Mesenchymal stem cell (in vitro differentiated cells and primary cell): ENCODE measurements at regions not wholly inside any gene's neighbourhood (a gene's known extent, or its start where the extent isn't known, plus 50 kb on each side); places are given as distances from the start of the nearest gene placed in this dataset.

Experiments used
- DNase-seq: peaks from one replicate; pipeline ENCODE4 v3.0.0-alpha.2; 2013
- H2AFZ ChIP-seq: one replicate; pipeline ENCODE4 v1.6.1; 2013; ENCODE audit warnings: low read depth, mild to moderate bottlenecking, control low read depth, inconsistent platforms, low read length, moderate library complexity
- H2AK5ac ChIP-seq: 2 replicates; pipeline ENCODE4 v1.6.1; 2013; ENCODE audit warnings: low read length, moderate library complexity, mild to moderate bottlenecking, inconsistent platforms; ENCODE audit not compliant: severe bottlenecking
- H2BK120ac ChIP-seq: one replicate; pipeline ENCODE4 v1.6.1; 2013; ENCODE audit warnings: low read depth, mild to moderate bottlenecking, inconsistent platforms, low read length, moderate library complexity
- H2BK12ac ChIP-seq, 2 experiments: one replicate each; pipeline ENCODE4 v1.6.1; 2013; ENCODE audit warnings: inconsistent platforms in 2 of 2, low read length in 2 of 2, mild to moderate bottlenecking in 2 of 2, moderate library complexity in 2 of 2, control low read depth in 1 of 2
- H2BK15ac ChIP-seq: one replicate; pipeline ENCODE4 v1.6.1; 2013; ENCODE audit warnings: mild to moderate bottlenecking, low read depth, inconsistent platforms; ENCODE audit not compliant: poor library complexity, severe bottlenecking
- H2BK5ac ChIP-seq: 2 replicates; pipeline ENCODE4 v1.6.1; 2013; ENCODE audit warnings: low read depth, mild to moderate bottlenecking, low read length, control low read depth, inconsistent platforms; ENCODE audit not compliant: poor library complexity, severe bottlenecking
- H3K14ac ChIP-seq, 2 experiments: one replicate each; pipeline ENCODE4 v1.6.1; 2013; ENCODE audit warnings: inconsistent platforms in 2 of 2, low read length in 2 of 2, control low read depth in 1 of 2, mild to moderate bottlenecking in 1 of 2, moderate library complexity in 1 of 2
- H3K18ac ChIP-seq, 2 experiments: one replicate each; pipeline ENCODE4 v1.6.1; 2013; ENCODE audit warnings: inconsistent platforms in 2 of 2, low read length in 2 of 2, control low read depth in 1 of 2, low read depth in 1 of 2, mild to moderate bottlenecking in 1 of 2
- H3K23ac ChIP-seq, 2 experiments: one replicate each; pipeline ENCODE4 v1.6.1; 2013; ENCODE audit warnings: inconsistent platforms in 2 of 2, low read length in 2 of 2, mild to moderate bottlenecking in 2 of 2, moderate library complexity in 2 of 2, control low read depth in 1 of 2
- H3K27ac ChIP-seq: 2 replicates; pipeline ENCODE4 v1.5.1; 2013; ENCODE audit warnings: mild to moderate bottlenecking, moderate library complexity, low read length, control low read depth, inconsistent platforms; ENCODE audit not compliant: poor library complexity, severe bottlenecking
- H3K27me3 ChIP-seq, 2 experiments: 2 replicates each; pipeline versions ENCODE4 v1.6.1 to v1.7.0; 2013; ENCODE audit warnings: low read length in 2 of 2, mild to moderate bottlenecking in 2 of 2, moderate library complexity in 2 of 2, control low read depth in 1 of 2, inconsistent platforms in 1 of 2; ENCODE audit not compliant: control insufficient read depth in 1 of 2, insufficient read depth in 1 of 2
- H3K36me3 ChIP-seq, 2 experiments: 2 replicates each; pipeline versions ENCODE4 v1.6.1 to v1.7.0; 2013; ENCODE audit warnings: low read length in 2 of 2, control low read depth in 1 of 2, inconsistent platforms in 1 of 2, low read depth in 1 of 2, mild to moderate bottlenecking in 1 of 2; ENCODE audit not compliant: insufficient read depth in 2 of 2, control insufficient read depth in 1 of 2
- H3K4ac ChIP-seq, 2 experiments: one replicate each; pipeline ENCODE4 v1.6.1; 2013; ENCODE audit warnings: inconsistent platforms in 2 of 2, low read length in 2 of 2, mild to moderate bottlenecking in 2 of 2, moderate library complexity in 2 of 2, control low read depth in 1 of 2, low read depth in 1 of 2
- H3K4me1 ChIP-seq: 2 replicates; pipeline ENCODE4 v1.6.1; 2013; ENCODE audit warnings: low read depth, low read length, control low read depth; ENCODE audit not compliant: control insufficient read depth, insufficient read depth
- H3K4me2 ChIP-seq: 2 replicates; pipeline ENCODE4 v1.6.1; 2013; ENCODE audit warnings: low read length, mild to moderate bottlenecking, inconsistent platforms; ENCODE audit not compliant: poor library complexity, severe bottlenecking
- H3K4me3 ChIP-seq, 2 experiments: 2 replicates each; pipeline versions ENCODE4 v1.5.1 to v1.7.0; 2013; ENCODE audit warnings: low read length in 2 of 2, mild to moderate bottlenecking in 2 of 2, control low read depth in 1 of 2, low read depth in 1 of 2; ENCODE audit not compliant: insufficient read depth in 1 of 2
- H3K79me1 ChIP-seq: replicated peaks from 2 replicates; pipeline ENCODE4 v1.6.1; 2013; ENCODE audit warnings: mild to moderate bottlenecking, control low read depth, low read length, inconsistent platforms; ENCODE audit not compliant: poor library complexity, severe bottlenecking
- H3K9ac ChIP-seq: 2 replicates; pipeline ENCODE4 v1.7.0; 2013; ENCODE audit warnings: mild to moderate bottlenecking, low read length, moderate library complexity
- H3K9me3 ChIP-seq: 2 replicates; pipeline ENCODE4 v1.7.0; 2013; ENCODE audit warnings: mild to moderate bottlenecking, low read length; ENCODE audit not compliant: control insufficient read depth
- H4K8ac ChIP-seq: one replicate; pipeline ENCODE4 v1.6.1; 2013; ENCODE audit warnings: inconsistent platforms, mild to moderate bottlenecking, low read length, moderate library complexity
- H4K91ac ChIP-seq: one replicate; pipeline ENCODE4 v1.6.1; 2013; ENCODE audit warnings: mild to moderate bottlenecking, low read length, inconsistent platforms
- WGBS: methylation state at CpG from one replicate; pipeline ENCODE4 v1.1.7; 2013; ENCODE audit warnings: mixed read lengths; 5-methylcytosine and 5-hydroxymethylcytosine counted together

GRCh38 chr6:165900970-165901369, 237.9 kb upstream of the PDE10A start:
- H3K4me3 ChIP-seq: no peak overlapping the region
- H3K4me1 ChIP-seq: no peaks in the 10 kb centered on the region
- H2AFZ ChIP-seq: no peak overlapping the region
- no peaks in the 10 kb centered on the region for H3K36me3 ChIP-seq
- H3K4ac ChIP-seq: no peak overlapping the region
- no peaks in the 10 kb centered on the region for H3K9me3 ChIP-seq
- H2BK15ac ChIP-seq: no peak overlapping the region
- no peak overlapping the region for H2AK5ac ChIP-seq
- H2BK120ac ChIP-seq: no peak overlapping the region
- no peak overlapping the region for H4K91ac ChIP-seq
- no peak overlapping the region for H3K27ac ChIP-seq
- H3K23ac ChIP-seq: no peak overlapping the region
- H3K9ac ChIP-seq: no peak overlapping the region
- no peaks in the 10 kb centered on the region for H3K27me3 ChIP-seq
- H4K8ac ChIP-seq: no peak overlapping the region
- H3K18ac ChIP-seq: no peak overlapping the region
- H3K4me2 ChIP-seq: no peak overlapping the region
- no peaks in the 10 kb centered on the region for H3K79me1 ChIP-seq
- no peak overlapping the region for H3K14ac ChIP-seq
- no peak for DNase-seq
- WGBS: 67% methylated on average over 10 of the region's 10 CpGs
- no peak overlapping the region for H2BK5ac ChIP-seq
- no peak overlapping the region for H2BK12ac ChIP-seq

DNA sequence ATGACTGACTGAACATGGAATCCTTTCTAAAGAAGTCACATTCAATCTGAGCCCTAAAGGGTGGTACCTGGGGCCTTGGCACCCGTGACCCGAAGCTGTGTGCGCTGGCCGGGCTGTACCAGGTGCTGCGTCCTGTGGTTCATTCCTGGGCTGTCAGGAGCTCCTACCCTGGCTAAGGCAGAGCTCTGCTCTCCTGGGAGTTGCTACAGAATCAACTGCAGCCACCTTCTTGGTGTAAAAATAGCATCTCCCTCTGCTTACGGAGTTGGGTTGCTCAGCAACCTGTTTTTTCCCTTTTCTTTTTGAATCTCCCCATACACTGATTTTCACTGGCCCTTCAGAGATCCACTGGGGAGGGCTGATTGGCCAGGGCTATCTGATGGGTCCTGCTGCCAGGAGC, 236.6 kb upstream of the PDE10A start:
- no peak overlapping the region for H3K4me2 ChIP-seq
- H3K14ac ChIP-seq: no peak overlapping the region
- no peak overlapping the region for H4K8ac ChIP-seq
- H4K91ac ChIP-seq: no peak overlapping the region
- no peak overlapping the region for H3K9ac ChIP-seq
- no peak overlapping the region for H3K27ac ChIP-seq
- H2AFZ ChIP-seq: no peak overlapping the region
- no peak overlapping the region for H3K4me3 ChIP-seq
- no peaks in the 10 kb centered on the region for H3K79me1 ChIP-seq
- no peak overlapping the region for H2BK5ac ChIP-seq
- no peak overlapping the region for H3K18ac ChIP-seq
- no peak overlapping the region for H2BK120ac ChIP-seq
- H3K36me3 ChIP-seq: no peaks in the 10 kb centered on the region
- WGBS: 75% methylated on average over 6 of the region's 6 CpGs
- no peaks in the 10 kb centered on the region for H3K27me3 ChIP-seq
- no peaks in the 10 kb centered on the region for H3K4me1 ChIP-seq
- no peak for DNase-seq
- no peak overlapping the region for H2AK5ac ChIP-seq
- H3K4ac ChIP-seq: no peak overlapping the region
- H3K9me3 ChIP-seq: no peaks in the 10 kb centered on the region
- no peak overlapping the region for H2BK15ac ChIP-seq
- no peak overlapping the region for H2BK12ac ChIP-seq
- no peak overlapping the region for H3K23ac ChIP-seq

DNA sequence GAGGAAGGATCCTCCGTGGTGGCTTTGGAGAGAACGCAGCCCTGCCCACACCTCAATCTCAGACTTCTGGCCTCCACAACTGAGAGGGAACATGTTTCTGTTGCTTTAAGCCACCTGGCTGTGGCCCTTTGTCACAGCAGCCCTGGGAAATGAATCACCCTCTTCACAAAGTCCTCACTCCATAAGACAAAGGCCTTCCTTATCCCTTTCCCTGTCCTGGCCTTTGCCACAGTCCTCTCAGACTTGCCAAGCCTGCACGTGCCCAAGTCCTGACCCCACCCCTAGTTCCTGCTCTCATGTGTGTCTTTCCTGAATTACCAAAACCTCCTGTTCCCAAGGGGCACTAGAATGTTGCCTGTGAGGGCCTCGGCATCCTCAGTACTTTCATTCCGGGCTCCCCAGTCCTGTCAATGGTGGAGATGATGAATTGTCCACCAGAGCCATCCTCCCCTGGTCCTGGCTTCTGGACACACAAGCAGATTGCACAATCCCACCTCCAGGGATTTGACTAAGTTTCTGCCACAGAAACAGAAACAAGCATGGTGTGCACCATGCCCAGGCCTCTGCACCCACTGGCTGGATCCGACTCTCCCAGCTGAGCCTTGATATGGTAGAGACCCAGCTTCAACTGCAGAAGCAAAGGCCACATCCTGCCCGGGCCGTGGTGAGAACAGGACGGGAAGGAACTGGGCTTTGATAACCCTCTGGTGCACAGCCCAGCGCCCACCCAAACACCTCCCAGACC, 232.6 kb upstream of the PDE10A start:
- WGBS: 65% methylated on average over 10 of the region's 10 CpGs
- H2BK12ac ChIP-seq: no peak overlapping the region
- H3K9me3 ChIP-seq: no peaks in the 10 kb centered on the region
- H3K4ac ChIP-seq: no peak overlapping the region
- H3K27me3 ChIP-seq: peaks cover 0 to 25% of the 10 kb centered on the region in 2 experiments
- H2BK120ac ChIP-seq: no peak overlapping the region
- no peaks in the 10 kb centered on the region for H3K4me1 ChIP-seq
- no peak overlapping the region for H2BK15ac ChIP-seq
- H3K9ac ChIP-seq: no peak overlapping the region
- DNase-seq: no peak
- H3K27ac ChIP-seq: no peak overlapping the region
- no peak overlapping the region for H4K8ac ChIP-seq
- H4K91ac ChIP-seq: no peak overlapping the region
- no peak overlapping the region for H3K14ac ChIP-seq
- H3K4me3 ChIP-seq: no peak overlapping the region
- H3K4me2 ChIP-seq: no peak overlapping the region
- H3K23ac ChIP-seq: no peak overlapping the region
- H3K36me3 ChIP-seq: no peaks in the 10 kb centered on the region
- H2AFZ ChIP-seq: no peak overlapping the region
- H3K18ac ChIP-seq: no peak overlapping the region
- no peaks in the 10 kb centered on the region for H3K79me1 ChIP-seq
- no peak overlapping the region for H2BK5ac ChIP-seq
- H2AK5ac ChIP-seq: no peak overlapping the region

GRCh38 chr6:165894171-165894825, 231.3 kb upstream of the PDE10A start:
- Histone ChIP-seq H3K79me1 (no peaks in the 10 kb centered on the region), H2BK15ac (no peak overlapping the region), H3K9me3 (no peaks in the 10 kb centered on the region), H3K36me3 (no peaks in the 10 kb centered on the region), H2BK120ac (no peak overlapping the region), H2BK5ac (no peak overlapping the region), H2AK5ac (no peak overlapping the region), H3K27ac (no peak overlapping the region), H4K91ac (no peak overlapping the region), H3K9ac (no peak overlapping the region), H4K8ac (no peak overlapping the region), H3K4me1 (no peaks in the 10 kb centered on the region), H3K4me3 (no peak overlapping the region), H3K23ac (no peak overlapping the region), H3K4ac (no peak overlapping the region), H3K4me2 (no peak overlapping the region), H2AFZ (no peak overlapping the region), H3K18ac (no peak overlapping the region), H3K27me3 (peaks cover 2 to 30% of the 10 kb centered on the region in 2 experiments), H3K14ac (no peak overlapping the region), H2BK12ac (no peak overlapping the region)
- 70% methylated on average over 10 of the region's 10 CpGs for WGBS
- no peak for DNase-seq
